ENCODE measurements at regions not wholly inside any gene's neighbourhood (a gene's known extent, or its start where the extent isn't known, plus 50 kb on each side); places are given as distances from the start of the nearest gene placed in this dataset.
"Not testable (repeated sequence)": the region's sequence is repeated elsewhere in the genome, so short reads cannot be mapped to it uniquely, and the experiment has no call there.

- H3F3A ChIP-seq (ENCODE audit: insufficient read depth, low read depth); H2AFZ ChIP-seq; BruUV-seq (replicated peaks); H3K9me2 ChIP-seq (ENCODE audit: insufficient read depth); POLR2A ChIA-PET (ENCODE audit: unreplicated experiment); CTCF ChIA-PET; H3K4me3 ChIP-seq; H3K79me2 ChIP-seq (ENCODE audit: low read depth); H4K20me1 ChIP-seq (ENCODE audit: insufficient read depth); intact Hi-C loops (cut with micrococcal nuclease; ENCODE audit: unreplicated experiment); DNase-seq; H3K4me1 ChIP-seq (replicated peaks; ENCODE audit: insufficient read depth); H3K27me3 ChIP-seq (ENCODE audit: insufficient read depth, low read depth); H3K27ac ChIP-seq; H3K9me3 ChIP-seq (ENCODE audit: insufficient read depth, low read depth); H3K4me2 ChIP-seq: not testable (repeated sequence)
- H3K36me3 ChIP-seq (ENCODE audit: low read depth): peaks cover 62% of the 10 kb centered on the region
Observed at GRCh38 chr3:197618408-197618807, 62.6 kb upstream of the BDH1 start.

GRCh38 chr3:197615430-197615829 is 59.7 kb upstream of the BDH1 start:
- Histone ChIP-seq H3K36me3 (ENCODE audit: low read depth) (peaks cover 58% of the 10 kb centered on the region), H3F3A (ENCODE audit: insufficient read depth, low read depth) (peaks cover 9% of the 10 kb centered on the region; the same call in 1 of the 2 replicates), H3K79me2 (ENCODE audit: low read depth) (no peaks in the 10 kb centered on the region), H3K27me3 (ENCODE audit: insufficient read depth, low read depth) (no peaks in the 10 kb centered on the region), H2AFZ (no peak overlapping the region), H3K27ac (no peak overlapping the region), H3K4me1 (replicated peaks; ENCODE audit: insufficient read depth) (no peaks in the 10 kb centered on the region), H3K4me3 (no peak overlapping the region), H3K4me2 (no peak overlapping the region), H3K9me3 (ENCODE audit: insufficient read depth, low read depth) (peaks cover 6% of the 10 kb centered on the region; the same call in 1 of the 2 replicates), H3K9me2 (ENCODE audit: insufficient read depth) (no peaks in the 10 kb centered on the region; the same call in 1 of the 2 replicates), H4K20me1 (ENCODE audit: insufficient read depth) (peaks cover 6% of the 10 kb centered on the region)
- CTCF ChIA-PET: no interaction called here
- no peak for DNase-seq
- POLR2A ChIA-PET (ENCODE audit: unreplicated experiment): interaction anchor here (0.6 kb wide), 3 partner anchors 8 to 408 kb away, joined by 5 to 6 read pairs (median 5); no protein-coding TSS in a partner anchor
- TF ChIP-seq EZH2 (IDR thresholded peaks at IDR 0.05; ENCODE audit: low read depth): no peak
- TF ChIP-seq CTCF (conservative IDR thresholded peaks at IDR 0.05): no peak
- no TSS peak for BruUV-seq (replicated peaks)
- intact Hi-C loops (cut with micrococcal nuclease; ENCODE audit: unreplicated experiment): no loop called here

GRCh38 chr3:197614134-197614533 is 58.4 kb upstream of the BDH1 start:
- H3K4me1 ChIP-seq (replicated peaks; ENCODE audit: insufficient read depth); H3K9me2 ChIP-seq (ENCODE audit: insufficient read depth); H4K20me1 ChIP-seq (ENCODE audit: insufficient read depth); BruUV-seq (replicated peaks); H3K4me3 ChIP-seq; H3K9me3 ChIP-seq (ENCODE audit: insufficient read depth, low read depth); H3K79me2 ChIP-seq (ENCODE audit: low read depth); intact Hi-C loops (cut with micrococcal nuclease; ENCODE audit: unreplicated experiment); DNase-seq; H3K4me2 ChIP-seq; H2AFZ ChIP-seq; H3K27me3 ChIP-seq (ENCODE audit: insufficient read depth, low read depth); H3K27ac ChIP-seq: not testable (repeated sequence)
- H3F3A ChIP-seq (ENCODE audit: insufficient read depth, low read depth): peaks cover 10% of the 10 kb centered on the region; the same call in 1 of the 2 replicates
- CTCF ChIA-PET: interaction anchor here (0.6 kb wide), 1 partner anchor 30 kb away, joined by 8 read pairs; no protein-coding TSS in a partner anchor
- POLR2A ChIA-PET (ENCODE audit: unreplicated experiment): interaction anchor here (0.7 kb wide), 1 partner anchor 17 kb away, joined by 5 read pairs; no protein-coding TSS in a partner anchor
- peaks cover 58% of the 10 kb centered on the region for H3K36me3 ChIP-seq (ENCODE audit: low read depth)

- Histone ChIP-seq H3K27me3 (ENCODE audit: insufficient read depth, low read depth) (no peaks in the 10 kb centered on the region), H3K36me3 (ENCODE audit: low read depth) (peaks cover 59% of the 10 kb centered on the region), H3K79me2 (ENCODE audit: low read depth) (no peaks in the 10 kb centered on the region), H3K4me1 (replicated peaks; ENCODE audit: insufficient read depth) (no peaks in the 10 kb centered on the region), H3K4me3 (no peak overlapping the region), H4K20me1 (ENCODE audit: insufficient read depth) (peaks cover 6% of the 10 kb centered on the region), H3K4me2 (no peak overlapping the region), H3K27ac (no peak overlapping the region), H3F3A (ENCODE audit: insufficient read depth, low read depth) (peaks cover 6% of the 10 kb centered on the region; the same call in 1 of the 2 replicates), H2AFZ (no peak overlapping the region), H3K9me3 (ENCODE audit: insufficient read depth, low read depth) (peaks cover 6% of the 10 kb centered on the region; the same call in 1 of the 2 replicates), H3K9me2 (ENCODE audit: insufficient read depth) (no peaks in the 10 kb centered on the region; the same call in 1 of the 2 replicates)
- TSS peak; percentile 3 for BruUV-seq (replicated peaks)
- ChIA-PET CTCF (no interaction called here), POLR2A (ENCODE audit: unreplicated experiment) (interaction anchor here (0.6 kb wide), 1 partner anchor 22 kb away, joined by 6 read pairs; no protein-coding TSS in a partner anchor)
- no peak for TF ChIP-seq EZH2 (IDR thresholded peaks at IDR 0.05; ENCODE audit: low read depth)
- no peak for TF ChIP-seq CTCF (conservative IDR thresholded peaks at IDR 0.05)
- intact Hi-C loops (cut with micrococcal nuclease; ENCODE audit: unreplicated experiment): no loop called here
- DNase-seq: no peak
Observed at GRCh38 chr3:197613199-197613598, 57.4 kb upstream of the BDH1 start.
